HG03442 (cell line): ENCODE measurements at regions not wholly inside any gene's neighbourhood (a gene's known extent, or its start where the extent isn't known, plus 50 kb on each side); places are given as distances from the start of the nearest gene placed in this dataset.

Experiments used
- ATAC-seq: cut with Tn5 transposase; IDR thresholded peaks from one replicate; pipeline ENCODE4 v1.9.1; 2021; ENCODE audit warnings: mild to moderate bottlenecking, moderate library complexity; ENCODE audit not compliant: unreplicated experiment

DNA sequence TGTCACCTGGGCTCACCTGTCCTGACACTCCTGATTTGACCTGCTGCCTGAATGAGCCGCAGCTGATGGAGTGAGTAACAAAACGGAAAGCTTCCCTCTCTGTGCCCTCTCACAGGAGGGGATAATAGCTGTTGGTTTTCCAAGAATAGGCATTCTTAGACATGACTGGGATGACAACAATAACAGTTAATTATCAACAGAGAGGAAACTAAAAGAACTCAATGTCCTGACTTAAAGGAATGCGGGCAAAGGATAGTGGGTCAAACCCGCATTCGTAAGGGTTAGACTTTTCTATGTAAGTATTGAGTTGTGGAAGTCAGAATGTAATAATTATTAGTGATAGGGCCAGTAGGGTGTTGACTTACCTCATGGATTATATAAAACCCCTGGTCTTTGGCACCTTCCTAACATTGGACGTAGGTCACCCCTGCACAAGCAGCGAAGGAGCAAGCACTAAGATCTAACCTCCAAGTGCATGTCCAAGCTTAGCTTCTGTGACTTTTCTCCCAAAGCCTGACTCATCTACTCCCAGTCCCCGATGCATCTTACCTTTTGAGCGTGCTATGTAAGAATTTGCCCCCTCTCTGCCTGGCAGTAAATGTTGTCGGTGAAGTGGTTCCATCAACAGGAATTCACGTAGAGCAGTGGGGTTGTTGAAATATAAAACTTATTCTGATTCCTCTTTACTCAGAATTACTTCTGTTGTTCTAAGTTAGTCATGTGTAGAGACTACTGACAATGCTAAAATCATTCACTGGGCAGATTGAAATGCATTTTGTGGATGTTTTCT lies 442.3 kb downstream of the FGF9 start:
- ATAC-seq, result no peak

DNA sequence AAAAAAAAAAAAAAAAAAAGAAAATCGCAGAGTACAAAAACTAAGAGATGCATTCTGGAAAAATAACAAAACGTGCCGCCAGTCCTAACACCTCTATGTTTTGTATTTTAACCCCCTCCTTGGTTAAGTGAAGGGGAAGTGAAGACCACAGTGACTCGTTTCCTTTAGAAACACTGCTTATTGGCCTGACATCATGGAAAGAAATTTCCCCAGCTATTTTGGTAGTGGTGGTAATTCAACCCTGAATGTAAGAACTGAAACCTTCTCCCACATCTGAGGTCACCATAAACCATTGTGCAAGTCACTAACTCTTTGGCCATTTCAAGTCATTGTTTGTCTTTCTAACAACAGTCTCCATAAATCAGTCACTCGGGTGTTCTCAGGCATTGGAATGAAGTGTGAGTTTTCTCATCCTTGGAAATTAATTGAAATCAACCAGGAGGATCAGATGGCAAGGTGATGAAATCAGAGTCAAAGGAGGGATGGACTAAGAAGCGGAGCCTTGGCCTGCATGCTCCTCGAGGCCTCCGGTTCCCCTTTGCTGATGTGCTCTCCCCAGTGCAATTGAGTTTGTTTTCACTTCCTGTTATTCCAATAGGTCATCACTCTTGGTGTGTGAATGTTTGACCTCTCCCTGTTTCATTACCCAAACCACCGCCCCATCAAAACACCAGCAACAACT lies 443.9 kb downstream of the FGF9 start:
- peak; percentile 89 for ATAC-seq

DNA sequence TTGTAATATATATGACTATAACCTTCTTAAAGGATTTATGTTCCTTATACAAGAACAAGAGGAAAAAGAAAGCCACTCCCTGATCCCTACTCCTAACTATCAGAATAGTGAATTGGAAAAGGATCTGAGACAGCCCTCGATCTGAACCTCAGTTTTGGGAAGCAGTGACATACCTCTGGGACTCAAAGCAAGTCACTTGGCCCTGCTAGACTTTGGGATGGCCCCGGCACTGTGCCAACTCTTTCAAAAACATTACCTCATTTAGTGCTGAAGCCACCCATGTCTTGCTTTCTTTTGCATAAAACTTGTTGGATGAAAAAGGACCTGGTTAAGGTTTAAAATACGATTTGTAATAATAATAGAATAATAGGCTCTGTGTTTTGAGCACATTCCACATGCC lies 447.3 kb downstream of the FGF9 start:
- ATAC-seq, result no peak

DNA sequence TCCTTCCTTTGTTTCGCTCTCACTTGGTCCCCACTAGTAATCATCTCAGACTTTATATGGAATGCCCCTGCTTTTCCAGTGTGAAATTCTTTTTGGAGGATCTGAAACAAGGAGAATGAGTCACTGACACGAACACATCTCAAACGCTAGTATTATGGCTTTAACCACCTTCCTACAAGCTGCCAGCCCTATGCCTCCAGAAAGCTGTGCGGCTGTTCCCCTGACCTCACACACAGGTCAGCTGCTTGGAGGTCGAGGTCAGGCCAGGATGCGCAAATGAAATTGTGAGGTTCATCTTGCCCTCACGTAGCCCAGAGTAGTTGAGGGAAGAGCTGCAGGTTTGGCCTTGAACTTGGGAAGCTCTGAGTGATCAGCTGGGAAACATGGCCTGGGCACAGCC lies 449.8 kb downstream of the FGF9 start:
- ATAC-seq, result no peak

DNA sequence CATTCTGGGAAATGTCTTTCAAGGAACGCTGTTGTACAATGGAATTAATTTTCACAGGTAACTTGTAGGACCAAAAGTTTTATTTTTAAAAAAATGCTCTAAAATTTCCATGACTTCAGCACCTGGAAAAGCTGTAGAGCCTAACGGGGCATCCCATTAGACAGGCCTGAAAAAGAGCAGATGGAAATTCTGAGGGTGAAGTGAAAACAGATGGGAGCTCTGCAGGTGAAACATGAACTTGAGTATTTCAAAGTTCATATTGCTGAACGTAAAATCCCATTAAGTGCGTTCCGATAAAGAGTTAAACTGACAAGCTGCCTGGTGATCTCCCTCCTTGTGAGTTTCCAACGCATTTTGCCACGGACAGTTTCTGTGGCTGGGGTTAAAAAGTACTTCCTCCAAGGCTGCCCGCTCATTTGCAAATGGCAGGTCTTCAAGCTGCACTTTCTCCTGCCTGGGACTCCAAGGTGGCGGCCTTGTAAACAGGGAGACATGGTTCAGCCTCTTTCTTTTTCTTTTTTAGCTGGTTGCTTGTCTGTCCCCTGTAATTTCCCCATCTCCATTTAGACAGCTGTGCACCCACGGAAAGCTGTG lies 450.4 kb downstream of the FGF9 start:
- ATAC-seq, result peak; percentile 36

DNA sequence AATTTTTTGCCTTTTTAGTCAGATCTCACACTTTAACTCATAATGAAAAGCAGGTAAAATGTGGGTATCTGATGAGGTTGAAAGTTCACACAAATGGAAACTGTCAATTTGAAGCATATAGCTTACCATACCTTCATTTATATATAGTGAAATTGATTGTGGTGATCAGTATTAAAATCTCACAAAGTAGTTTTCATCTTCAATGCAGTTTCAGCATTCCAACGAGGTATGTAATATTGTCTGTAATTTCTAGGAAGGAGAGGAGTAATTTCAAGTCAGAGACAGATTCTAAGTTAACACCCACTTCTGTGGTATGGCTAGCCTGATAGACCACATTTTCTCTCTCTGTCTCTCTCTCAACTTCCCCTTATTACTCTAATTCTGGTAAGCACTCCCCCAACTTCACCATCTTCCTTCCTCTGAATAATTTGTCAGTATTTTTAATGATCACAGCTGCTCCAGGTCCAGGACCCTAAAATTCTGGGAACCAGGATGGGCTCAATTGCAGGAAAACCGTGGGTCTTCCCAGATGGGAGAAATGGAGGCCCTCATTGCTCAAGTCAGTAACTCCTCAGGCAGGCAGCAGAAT lies 455.7 kb downstream of the FGF9 start:
- peak; percentile 98 for ATAC-seq

DNA sequence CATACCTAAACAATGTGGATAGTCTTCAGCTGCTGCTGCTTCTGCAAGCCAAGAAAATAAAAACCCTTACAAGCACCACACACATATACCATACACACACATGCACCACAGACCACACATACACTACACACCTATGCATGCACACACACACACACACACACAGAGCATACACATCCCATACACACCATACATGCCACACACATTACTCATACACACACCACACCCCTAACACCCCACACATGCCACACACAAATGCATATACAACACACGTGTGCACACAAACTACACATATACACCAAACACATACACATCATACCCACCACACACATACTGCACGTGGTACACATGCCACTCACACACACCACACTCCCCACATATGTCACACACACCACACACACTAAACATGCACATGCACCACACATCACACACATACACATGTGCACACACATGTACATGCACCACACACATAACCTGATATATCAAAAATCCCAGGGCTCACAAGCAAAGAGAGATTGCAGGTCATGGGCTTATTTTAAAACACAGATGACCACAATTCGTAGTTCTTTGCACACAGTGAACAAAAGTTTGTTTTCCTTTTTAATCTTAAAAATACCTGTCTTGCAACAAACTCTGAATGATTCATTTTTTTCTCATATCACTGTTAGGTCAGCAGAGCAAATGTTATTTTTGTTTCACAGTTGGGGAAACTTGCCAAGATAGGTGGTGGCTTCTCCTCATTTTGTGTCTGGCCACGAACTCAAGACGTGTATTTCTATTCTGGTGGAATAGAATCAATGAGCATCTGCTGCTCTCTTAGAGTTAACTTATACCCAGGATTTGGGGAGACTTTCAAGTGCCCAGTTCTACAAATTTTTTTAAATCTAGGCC lies 456.6 kb downstream of the FGF9 start:
- no peak for ATAC-seq

DNA sequence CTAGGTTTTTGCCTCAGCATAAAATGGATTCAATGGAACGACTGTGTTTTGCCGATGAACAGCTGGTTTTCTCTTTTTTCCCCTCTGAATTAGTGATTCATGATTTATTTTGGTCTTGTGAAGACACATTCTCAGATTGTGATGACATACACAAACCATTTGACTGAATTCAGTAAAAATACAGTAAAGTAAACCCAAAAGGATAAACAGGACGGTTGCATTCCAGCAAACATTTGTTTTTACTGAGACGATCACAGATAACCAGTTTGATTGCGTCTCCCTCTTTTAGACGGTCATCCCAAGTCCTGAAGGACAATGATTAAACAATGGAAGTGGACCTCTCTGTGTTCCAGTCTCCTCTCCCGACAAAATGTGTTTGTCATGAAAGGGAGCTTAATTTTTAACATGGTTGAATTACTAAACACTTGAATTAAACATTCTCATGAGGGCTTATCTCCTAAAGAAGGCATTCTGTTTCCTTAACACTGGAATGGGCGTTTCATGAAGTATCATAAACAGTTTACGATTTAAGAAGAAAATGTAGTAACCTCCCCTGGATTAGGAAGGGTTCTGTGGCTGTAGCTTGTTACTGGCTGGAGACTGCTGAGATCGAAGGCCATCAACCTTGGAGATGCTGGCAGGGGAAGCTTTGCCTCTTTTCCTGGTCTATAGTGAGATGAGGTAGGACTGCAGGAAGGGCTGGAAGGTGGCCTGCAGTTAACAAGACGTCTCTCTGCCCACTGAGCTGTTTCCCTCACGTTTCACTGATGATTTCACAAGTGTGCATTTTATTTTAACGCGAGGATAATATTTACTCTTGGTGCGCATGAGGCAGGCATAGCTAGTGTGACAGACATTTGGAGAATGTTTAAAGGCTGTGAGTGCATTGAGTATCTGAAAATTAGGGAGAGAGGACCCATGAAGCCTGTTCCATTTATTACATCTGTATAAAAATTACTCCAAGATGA lies 457.9 kb downstream of the FGF9 start:
- ATAC-seq, result no peak

DNA sequence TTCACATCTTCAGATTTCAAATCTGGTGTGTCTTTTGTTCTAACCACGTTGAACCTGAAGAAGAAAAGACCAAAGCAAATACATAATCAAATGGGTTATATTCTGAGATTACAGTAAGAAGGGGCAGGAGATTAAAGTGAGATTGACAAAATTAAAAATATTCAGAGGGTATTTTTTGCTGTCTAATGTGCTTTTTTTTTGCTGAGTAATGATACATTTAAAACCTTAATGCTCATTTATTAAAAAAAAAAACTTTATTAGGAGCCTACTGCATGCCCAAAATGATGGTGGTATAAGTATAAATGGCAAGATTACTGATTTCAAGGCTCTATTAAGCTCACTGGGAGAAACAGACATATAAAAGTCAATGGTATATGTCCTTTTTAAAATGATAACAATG lies 459.4 kb downstream of the FGF9 start:
- no peak for ATAC-seq

DNA sequence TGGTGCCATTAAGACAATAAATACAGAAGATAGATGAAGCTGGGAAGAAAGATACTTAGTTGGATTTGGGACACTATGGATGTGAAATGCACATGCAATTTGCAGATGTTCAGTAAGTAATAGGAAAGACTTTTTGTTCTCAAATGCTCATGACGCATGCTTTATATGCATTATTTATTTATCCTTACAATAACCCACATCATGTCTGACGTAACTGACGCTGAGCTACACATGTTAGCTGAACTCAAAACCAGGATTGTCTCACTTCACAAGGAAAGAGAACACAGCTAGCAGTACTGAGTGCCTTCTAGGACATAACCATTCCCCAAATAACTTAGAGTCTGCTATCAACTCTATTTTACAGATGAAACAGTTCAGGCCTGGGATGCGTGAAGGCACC lies 463.4 kb downstream of the FGF9 start:
- no peak for ATAC-seq

DNA sequence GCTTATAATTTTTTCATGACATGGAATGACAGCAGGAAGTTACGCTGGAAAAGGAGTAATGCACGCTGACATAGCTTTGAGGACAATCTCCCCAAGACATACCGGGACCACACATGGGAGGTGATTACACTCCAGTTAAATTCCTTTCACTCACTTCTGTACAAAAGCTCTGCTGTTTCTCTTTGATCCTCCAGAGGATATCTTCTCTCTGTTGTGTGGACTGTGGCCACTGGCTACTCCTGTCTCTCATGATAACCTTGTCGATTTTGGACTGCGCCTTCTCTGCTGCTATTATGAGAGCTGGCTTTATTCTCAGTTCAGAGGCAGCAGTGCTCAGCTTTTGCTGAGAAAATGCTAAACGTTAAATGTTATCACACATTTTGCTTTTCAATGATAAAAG lies 464.6 kb downstream of the FGF9 start:
- ATAC-seq, result no peak

DNA sequence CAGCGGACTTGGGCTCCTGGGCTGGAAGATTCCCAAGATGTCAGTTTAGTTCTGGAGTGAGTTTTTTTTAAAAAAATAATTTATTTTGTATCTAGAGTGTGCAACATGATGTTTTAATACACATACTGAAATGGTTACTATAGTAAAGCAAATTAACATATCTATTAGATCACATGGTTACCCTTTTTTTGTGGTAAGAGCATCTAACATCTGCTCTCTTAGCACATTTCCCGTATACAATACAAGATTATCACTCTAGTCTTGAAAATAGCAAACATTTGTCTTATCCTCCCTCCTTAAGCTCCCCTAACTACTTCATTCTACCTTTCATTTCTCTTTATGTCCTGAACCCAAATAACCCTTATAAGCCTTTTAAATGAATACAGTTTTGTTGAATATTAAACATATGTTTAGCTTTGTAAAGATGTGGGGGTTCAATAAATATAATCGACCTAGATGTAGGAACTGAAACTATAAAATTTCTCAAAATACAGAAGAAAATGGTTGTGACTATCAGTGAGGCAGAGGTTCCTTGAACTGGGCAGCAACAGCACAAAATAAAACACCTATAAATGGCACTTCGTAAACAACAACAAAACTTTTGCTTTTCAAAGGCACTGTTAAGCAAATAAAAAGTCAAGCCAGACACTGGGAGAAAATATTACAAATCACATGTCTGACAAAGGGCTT lies 466.6 kb downstream of the FGF9 start:
- no peak for ATAC-seq

DNA sequence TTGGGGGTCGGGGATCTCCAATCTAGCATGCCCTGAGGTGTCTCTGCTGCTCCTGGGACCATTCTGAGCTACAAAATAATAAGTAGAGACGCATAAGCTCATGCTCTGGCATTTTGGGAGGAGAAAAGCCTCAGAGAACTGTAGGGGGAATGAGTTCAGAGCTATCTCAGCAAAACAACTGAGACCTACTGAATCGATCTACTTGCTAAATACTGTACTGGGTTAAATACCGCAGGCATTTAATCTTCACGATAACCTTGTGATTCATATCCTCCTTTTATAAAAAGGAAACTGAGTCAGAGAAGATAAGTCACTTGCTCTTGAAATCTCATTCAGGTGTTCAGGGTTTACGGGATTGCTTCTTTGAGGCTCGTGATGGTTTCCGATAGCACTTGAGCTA lies 468.1 kb downstream of the FGF9 start:
- no peak for ATAC-seq

DNA sequence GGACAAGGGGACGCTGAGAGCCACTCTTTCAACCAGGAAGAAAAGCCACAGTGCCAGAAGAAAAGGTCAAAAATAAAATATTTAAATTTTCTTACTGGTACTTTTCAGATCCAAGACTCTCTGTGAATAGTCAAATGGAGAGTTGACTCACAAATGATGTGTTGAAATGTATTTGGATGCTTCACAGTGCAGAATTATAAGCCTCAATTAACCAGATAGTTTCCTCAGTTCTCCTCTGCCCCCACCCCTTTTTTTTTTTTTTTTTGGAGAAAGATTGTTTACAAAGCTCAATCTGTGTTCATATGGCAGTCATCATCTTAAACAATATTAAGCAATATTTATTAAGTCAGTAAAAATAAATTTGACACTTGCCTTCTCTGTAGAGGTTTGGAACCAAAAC lies 470.8 kb downstream of the FGF9 start:
- no peak for ATAC-seq

DNA sequence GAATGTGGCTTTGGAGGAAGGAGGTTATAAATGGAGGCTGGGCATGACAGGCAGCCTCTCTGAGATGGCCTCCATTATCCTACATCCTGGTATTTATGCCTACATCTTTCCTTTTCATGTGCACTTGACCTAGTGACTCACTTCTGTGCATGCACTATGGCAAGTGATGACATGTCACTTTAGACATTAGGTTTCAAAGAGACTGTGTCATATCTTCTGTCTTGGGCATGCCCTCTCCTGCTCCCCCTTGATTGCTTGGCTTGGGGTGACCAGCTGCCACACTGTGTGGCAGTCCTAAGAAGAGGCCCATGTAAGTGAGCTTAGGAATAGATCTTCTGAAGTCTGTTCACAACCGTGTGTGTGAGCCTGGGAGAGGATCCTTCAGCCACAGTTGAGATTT lies 472.8 kb downstream of the FGF9 start:
- ATAC-seq, result no peak

DNA sequence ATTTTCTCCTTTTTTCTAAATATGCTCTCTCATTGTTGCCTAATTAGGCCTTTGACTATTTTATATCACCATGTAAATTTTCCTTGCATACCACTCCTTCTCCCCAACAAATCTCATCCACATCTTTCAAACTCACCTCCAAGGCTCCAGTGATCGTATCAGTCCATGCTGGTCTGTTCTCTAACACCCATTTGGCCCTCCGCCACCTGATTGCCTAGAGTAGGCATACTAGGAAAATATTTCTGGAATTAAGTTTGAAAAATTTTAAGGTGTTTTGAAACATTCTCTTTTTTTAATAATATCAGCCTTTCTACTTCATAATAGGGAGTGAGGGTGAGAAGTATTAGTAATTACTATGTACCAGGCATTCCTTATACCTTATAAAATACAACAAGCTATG lies 473.9 kb downstream of the FGF9 start:
- ATAC-seq, result no peak

DNA sequence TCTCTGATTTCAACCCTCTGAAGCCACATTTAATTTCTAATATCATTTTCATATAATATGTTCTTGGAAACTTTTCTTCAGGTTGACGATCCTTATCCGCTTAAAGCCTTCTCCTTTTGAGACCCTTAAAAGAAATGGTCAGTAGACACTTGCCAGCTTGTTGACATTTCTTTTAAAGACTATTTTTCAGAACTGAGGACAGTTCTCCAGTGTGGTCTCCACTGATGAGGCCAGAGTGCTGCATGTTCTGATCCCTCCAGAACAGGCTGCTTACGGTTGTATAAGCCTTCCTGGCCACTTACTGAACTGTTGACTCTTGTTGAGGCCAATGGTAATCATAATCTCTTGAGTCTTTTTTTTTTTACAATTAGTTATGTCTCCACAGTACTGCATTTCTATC lies 477.3 kb downstream of the FGF9 start:
- no peak for ATAC-seq

DNA sequence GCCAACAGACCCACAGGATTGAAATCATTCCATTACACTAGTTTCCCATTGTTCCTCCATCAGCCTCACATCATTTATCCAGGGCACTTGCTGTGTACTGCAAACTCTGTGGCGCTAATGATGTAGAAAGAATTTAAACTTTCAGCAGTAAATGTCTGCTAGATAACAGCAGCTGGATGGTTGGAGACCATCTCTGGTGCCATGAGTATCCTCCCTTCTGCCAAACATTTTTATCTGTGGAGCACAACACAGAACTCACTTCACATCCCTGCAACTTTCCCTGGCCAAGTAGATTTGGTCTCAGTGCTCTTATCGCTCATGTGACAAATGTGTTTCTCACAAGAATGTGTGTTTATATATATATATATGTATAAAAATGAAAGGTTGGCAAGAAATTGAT lies 481.9 kb downstream of the FGF9 start:
- no peak for ATAC-seq

DNA sequence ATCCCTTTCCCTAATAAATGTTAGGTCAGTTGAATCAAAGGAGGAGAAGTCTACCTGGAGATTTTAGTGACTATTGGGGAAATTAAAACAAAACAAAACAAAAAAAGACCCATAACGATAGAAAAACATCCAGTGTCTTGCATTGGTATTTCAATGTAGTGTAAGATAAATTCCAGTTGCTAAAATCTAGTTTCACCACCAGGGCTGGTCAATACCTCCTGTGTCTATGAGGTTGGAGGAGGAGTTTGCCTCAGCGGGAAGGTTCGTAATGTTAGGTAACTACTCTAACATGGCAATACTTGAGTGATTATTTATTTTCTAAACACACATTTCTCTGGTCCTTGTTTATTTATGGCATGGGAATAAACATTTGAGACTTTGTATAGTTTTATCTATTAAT lies 483.2 kb downstream of the FGF9 start:
- no peak for ATAC-seq
